ENCODE measurements at regions not wholly inside any gene's neighbourhood (a gene's known extent, or its start where the extent isn't known, plus 50 kb on each side); places are given as distances from the start of the nearest gene placed in this dataset.

DNA sequence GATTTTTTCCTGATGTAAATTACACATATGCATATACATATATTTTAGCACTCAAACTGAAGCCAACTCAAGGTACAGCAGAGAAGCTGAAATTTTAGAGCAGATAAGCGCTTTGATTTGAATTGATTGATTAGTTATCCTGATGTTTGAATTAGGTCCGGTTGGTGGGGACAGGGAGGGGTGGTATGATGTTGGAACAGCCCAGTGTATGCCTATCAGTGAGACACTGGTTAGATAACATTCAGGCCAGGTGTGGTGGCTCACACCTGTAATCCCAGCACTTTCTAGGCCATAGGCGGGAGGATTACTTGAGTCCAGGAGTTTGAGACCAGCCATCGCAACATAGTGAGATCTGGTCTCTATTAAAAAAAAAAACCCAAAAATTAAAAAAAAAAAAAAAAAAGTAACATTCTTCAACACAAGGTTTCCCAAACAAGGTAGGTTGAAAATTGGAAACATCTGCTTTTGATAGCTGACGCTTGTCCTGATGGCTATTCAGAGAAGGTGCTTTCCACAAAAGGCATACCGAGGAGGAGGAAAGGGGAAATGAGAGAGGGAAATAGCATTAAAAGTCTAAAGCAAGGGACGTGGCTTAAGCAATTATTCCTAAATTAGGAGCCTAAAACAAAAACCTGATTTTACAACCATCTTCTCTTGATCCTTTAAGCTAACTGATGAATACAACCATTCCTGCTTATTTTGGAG lies 288.4 kb upstream of the JARID2 start:
- TF ChIP-seq, protein P1, sequence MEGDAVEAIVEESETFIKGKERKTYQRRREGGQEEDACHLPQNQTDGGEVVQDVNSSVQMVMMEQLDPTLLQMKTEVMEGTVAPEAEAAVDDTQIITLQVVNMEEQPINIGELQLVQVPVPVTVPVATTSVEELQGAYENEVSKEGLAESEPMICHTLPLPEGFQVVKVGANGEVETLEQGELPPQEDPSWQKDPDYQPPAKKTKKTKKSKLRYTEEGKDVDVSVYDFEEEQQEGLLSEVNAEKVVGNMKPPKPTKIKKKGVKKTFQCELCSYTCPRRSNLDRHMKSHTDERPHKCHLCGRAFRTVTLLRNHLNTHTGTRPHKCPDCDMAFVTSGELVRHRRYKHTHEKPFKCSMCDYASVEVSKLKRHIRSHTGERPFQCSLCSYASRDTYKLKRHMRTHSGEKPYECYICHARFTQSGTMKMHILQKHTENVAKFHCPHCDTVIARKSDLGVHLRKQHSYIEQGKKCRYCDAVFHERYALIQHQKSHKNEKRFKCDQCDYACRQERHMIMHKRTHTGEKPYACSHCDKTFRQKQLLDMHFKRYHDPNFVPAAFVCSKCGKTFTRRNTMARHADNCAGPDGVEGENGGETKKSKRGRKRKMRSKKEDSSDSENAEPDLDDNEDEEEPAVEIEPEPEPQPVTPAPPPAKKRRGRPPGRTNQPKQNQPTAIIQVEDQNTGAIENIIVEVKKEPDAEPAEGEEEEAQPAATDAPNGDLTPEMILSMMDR (IDR thresholded peaks at IDR 0.05): no peak
- TF ChIP-seq POLR2A (IDR thresholded peaks at IDR 0.05): no peak

Data from body of pancreas (tissue), 4 donors.